ENCODE measurements at regions not wholly inside any gene's neighbourhood (a gene's known extent, or its start where the extent isn't known, plus 50 kb on each side); places are given as distances from the start of the nearest gene placed in this dataset.

DNA sequence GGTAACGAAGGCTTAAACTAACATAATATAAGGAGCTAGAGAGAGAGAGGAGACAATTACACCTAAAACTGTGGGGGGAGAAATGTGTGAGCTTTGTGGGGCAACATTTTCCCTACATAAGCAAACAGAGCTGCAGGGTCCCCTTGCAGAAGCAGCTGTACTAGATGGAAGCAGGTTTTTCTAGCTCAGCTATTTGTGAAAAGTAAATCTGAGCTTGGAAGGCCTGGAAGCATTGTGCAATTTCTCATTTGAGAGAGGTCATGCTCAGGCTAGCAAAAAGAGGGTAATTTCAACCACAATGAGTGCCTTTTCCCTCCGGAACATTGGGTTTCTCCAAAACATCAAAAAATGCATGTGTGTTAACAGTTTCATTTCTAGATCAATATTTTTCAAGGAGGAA lies 130.0 kb downstream of the ARL4C start:
- TF ChIP-seq CTCF (IDR thresholded peaks at IDR 0.05) (no peak), POLR2AphosphoS5 (IDR thresholded peaks at IDR 0.05) (peak; percentile 93)

Data from prostate gland (tissue), 2 donors.